ENCODE measurements at regions not wholly inside any gene's neighbourhood (a gene's known extent, or its start where the extent isn't known, plus 50 kb on each side); places are given as distances from the start of the nearest gene placed in this dataset.

- H3K27me3 ChIP-seq (ENCODE audit: control insufficient read depth, insufficient read depth, low read length): no peaks in the 10 kb centered on the region
- H3K4me1 ChIP-seq (ENCODE audit: control insufficient read depth, insufficient read depth, low read length): no peaks in the 10 kb centered on the region
- ATAC-seq: no peak
- no TSS peak for BruUV-seq (replicated peaks)
- H3K9me3 ChIP-seq (ENCODE audit: control insufficient read depth, insufficient read depth, low read depth, low read length): no peaks in the 10 kb centered on the region
- H3K36me3 ChIP-seq (ENCODE audit: control insufficient read depth, insufficient read depth, low read length): no peaks in the 10 kb centered on the region
- ChIA-PET POLR2A (no interaction called here), CTCF (no interaction called here)
- in situ Hi-C loops (cut with HindIII; ENCODE audit: low pct_unique_long_range_greater_than_20kb, low sequenced_read_pairs) (no loop called here), intact Hi-C loops (cut with micrococcal nuclease; ENCODE audit: unreplicated experiment) (no loop called here)
- no peak overlapping the region for H3K27ac ChIP-seq (ENCODE audit: low read length)
- no peak for DNase-seq (ENCODE audit: low read depth, low spot score)
- no peak overlapping the region for H3K4me3 ChIP-seq (ENCODE audit: low read depth in 2 of 2, low read length in 2 of 2)
- TF ChIP-seq POLR2AphosphoS5 (IDR thresholded peaks at IDR 0.05; ENCODE audit: low read depth, low read length) (no peak), TCF7L2 (IDR thresholded peaks at IDR 0.05; ENCODE audit: low read depth, low read length) (no peak), CTCF (IDR thresholded peaks at IDR 0.05) (no peak), REST (IDR thresholded peaks at IDR 0.05; ENCODE audit: insufficient read depth in 1 of 2, low read depth in 2 of 2, low read length in 1 of 2) (no peak), SIN3A (IDR thresholded peaks at IDR 0.05; ENCODE audit: borderline replicate concordance, insufficient read depth, low read depth, low read length) (no peak)
Observed at GRCh38 chr7:140283472-140283871, 106.7 kb upstream of the KDM7A start.

- TF ChIP-seq TCF7L2 (IDR thresholded peaks at IDR 0.05; ENCODE audit: low read depth, low read length): no peak
- TF ChIP-seq REST (IDR thresholded peaks at IDR 0.05; ENCODE audit: insufficient read depth in 1 of 2, low read depth in 2 of 2, low read length in 1 of 2): no peak
- no peak for TF ChIP-seq POLR2AphosphoS5 (IDR thresholded peaks at IDR 0.05; ENCODE audit: low read depth, low read length)
- no peak for TF ChIP-seq SIN3A (IDR thresholded peaks at IDR 0.05; ENCODE audit: borderline replicate concordance, insufficient read depth, low read depth, low read length)
- TF ChIP-seq CTCF (IDR thresholded peaks at IDR 0.05): no peak
- CTCF ChIA-PET: no interaction called here
- in situ Hi-C loops (cut with HindIII; ENCODE audit: low pct_unique_long_range_greater_than_20kb, low sequenced_read_pairs) (no loop called here), intact Hi-C loops (cut with micrococcal nuclease; ENCODE audit: unreplicated experiment) (no loop called here)
- Histone ChIP-seq H3K27ac (ENCODE audit: low read length) (no peak overlapping the region), H3K9me3 (ENCODE audit: control insufficient read depth, insufficient read depth, low read depth, low read length) (no peaks in the 10 kb centered on the region), H3K4me1 (ENCODE audit: control insufficient read depth, insufficient read depth, low read length) (no peaks in the 10 kb centered on the region), H3K36me3 (ENCODE audit: control insufficient read depth, insufficient read depth, low read length) (no peaks in the 10 kb centered on the region), H3K27me3 (ENCODE audit: control insufficient read depth, insufficient read depth, low read length) (no peaks in the 10 kb centered on the region), H3K4me3 (ENCODE audit: low read depth in 2 of 2, low read length in 2 of 2) (no peak overlapping the region)
- POLR2A ChIA-PET: no interaction called here
- ATAC-seq: no peak
- no TSS peak for BruUV-seq (replicated peaks)
- no peak for DNase-seq (ENCODE audit: low read depth, low spot score)
Observed at GRCh38 chr7:140281960-140282359, 105.2 kb upstream of the KDM7A start.

Measured in Panc1 (cell line).